T-cell (primary cell): ENCODE measurements at regions not wholly inside any gene's neighbourhood (a gene's known extent, or its start where the extent isn't known, plus 50 kb on each side); places are given as distances from the start of the nearest gene placed in this dataset.

ENCODE experiments used
- ATAC-seq, 4 experiments: fragments of 200-7000 bp in 3 of 4; fragments of 150-1000 bp in 1 of 4; cut with Tn5 transposase; replicated peaks in 1 of 4; 1 replicate in 3 of 4; 2 replicates in 1 of 4; pipeline ENCODE4 v1.10.0; 2021; ENCODE audit warnings: moderate library complexity in 3 of 4, mild to moderate bottlenecking in 2 of 4, moderate number of reproducible peaks in 1 of 4
- CTCF ChIA-PET, 2 donors: fragments of 300-600 bp; sonication (Branson Sonifier 250); formaldehyde crosslinking; loops; one replicate each; lab custom pipeline; 2022; ENCODE audit warnings: antibody characterized with exemption in 2 of 2; lab: Charles Lee
- POLR2A ChIA-PET, 2 donors: fragments of 300-600 bp; sonication (Branson Sonifier 250); formaldehyde crosslinking; loops; one replicate each; lab custom pipeline; 2022; ENCODE audit warnings: antibody characterized with exemption in 2 of 2; lab: Charles Lee
- DNase-seq, 35 experiments: peaks; one replicate each; pipeline versions ENCODE4 v3.0.0 to v3.0.0-alpha.2; 2013 to 2023
- H3K27ac ChIP-seq: one replicate; pipeline ENCODE4 v1.5.1; 2013; ENCODE audit warnings: low read length
- H3K27me3 ChIP-seq, 2 experiments: replicated peaks in 1 of 2; 1 replicate in 1 of 2; 2 replicates in 1 of 2; pipeline versions ENCODE4 v1.6.1 to v1.7.0; 2013; ENCODE audit warnings: low read length in 1 of 2, mixed read lengths in 1 of 2; ENCODE audit not compliant: control insufficient read depth in 2 of 2, insufficient read depth in 2 of 2; ENCODE audit errors: extremely low read depth in 1 of 2
- H3K36me3 ChIP-seq, 2 donors: 1 replicate in 1 of 2; 2 replicates in 1 of 2; pipeline versions ENCODE4 v1.6.1 to v1.7.0; 2013; ENCODE audit warnings: low read length in 1 of 2; ENCODE audit not compliant: control insufficient read depth in 2 of 2, insufficient read depth in 1 of 2; ENCODE audit errors: extremely low read depth in 1 of 2
- H3K4me1 ChIP-seq, 2 experiments: 1 replicate in 1 of 2; 2 replicates in 1 of 2; pipeline versions ENCODE4 v1.6.1 to v1.7.0; 2013; ENCODE audit warnings: low read length in 2 of 2, mixed read lengths in 1 of 2; ENCODE audit not compliant: insufficient read depth in 2 of 2, control insufficient read depth in 1 of 2; ENCODE audit errors: extremely low read depth in 1 of 2
- H3K4me3 ChIP-seq, 2 donors: 1 replicate in 1 of 2; 2 replicates in 1 of 2; pipeline versions ENCODE4 v1.5.1 to v1.7.0; 2013; ENCODE audit warnings: mild to moderate bottlenecking in 2 of 2, low read length in 1 of 2, moderate library complexity in 1 of 2; ENCODE audit not compliant: control insufficient read depth in 1 of 2; ENCODE audit errors: extremely low read depth in 1 of 2
- H3K9me3 ChIP-seq: 2 replicates; pipeline ENCODE4 v1.7.0; 2013
- H3K27ac Mint-ChIP-seq, 2 donors: one replicate each; pipeline ENCODE4 v1.8.0; 2020 to 2021; ENCODE audit warnings: mild to moderate bottlenecking in 2 of 2, mixed read lengths in 2 of 2
- H3K27me3 Mint-ChIP-seq, 2 donors: one replicate each; pipeline ENCODE4 v1.8.0; 2021 to 2022; ENCODE audit warnings: mixed read lengths in 2 of 2
- H3K36me3 Mint-ChIP-seq: one replicate; pipeline ENCODE4 v1.8.0; 2021; ENCODE audit warnings: mixed read lengths
- H3K4me1 Mint-ChIP-seq, 3 donors: one replicate each; pipeline ENCODE4 v1.8.0; 2020 to 2022; ENCODE audit warnings: mixed read lengths in 3 of 3, mild to moderate bottlenecking in 1 of 3
- H3K4me3 Mint-ChIP-seq, 3 donors: one replicate each; pipeline ENCODE4 v1.8.0; 2020 to 2022; ENCODE audit warnings: mild to moderate bottlenecking in 3 of 3, mixed read lengths in 3 of 3, moderate library complexity in 3 of 3
- H3K9me3 Mint-ChIP-seq, 3 donors: one replicate each; pipeline ENCODE4 v1.8.0; 2020 to 2022; ENCODE audit warnings: mixed read lengths in 3 of 3
- WGBS: methylation state at CpG from one replicate; pipeline ENCODE4 v1.1.5; 2013; ENCODE audit warnings: missing lambda C conversion rate; ENCODE audit not compliant: insufficient coverage; 5-methylcytosine and 5-hydroxymethylcytosine counted together

- Mint-ChIP-seq H3K9me3 (peaks cover 0 to 3% (median 0%) of the 10 kb centered on the region in 3 donors), H3K27ac (no peak overlapping the region), H3K4me1 (peaks cover 0 to 1% (median 0%) of the 10 kb centered on the region in 3 donors), H3K36me3 (no peaks in the 10 kb centered on the region), H3K27me3 (peaks cover 10 to 17% of the 10 kb centered on the region in 2 donors), H3K4me3 (no peak overlapping the region)
- H3K27me3 ChIP-seq, result peaks cover 0 to 11% of the 10 kb centered on the region in 2 experiments
- H3K9me3 ChIP-seq, result no peaks in the 10 kb centered on the region
- no peak overlapping the region for H3K4me3 ChIP-seq
- WGBS, result 100% methylated on average over 1 of the region's 6 CpGs
- POLR2A ChIA-PET, result no interaction called here
- ATAC-seq (no peak), DNase-seq (no peak)
- H3K36me3 ChIP-seq, result no peaks in the 10 kb centered on the region
- H3K4me1 ChIP-seq, result no peaks in the 10 kb centered on the region
- no peak overlapping the region for H3K27ac ChIP-seq
- CTCF ChIA-PET, result no interaction called here
These were observed 118.2 kb downstream of the MAP3K21 start for GRCh38 chr1:233445737-233446136.

DNA sequence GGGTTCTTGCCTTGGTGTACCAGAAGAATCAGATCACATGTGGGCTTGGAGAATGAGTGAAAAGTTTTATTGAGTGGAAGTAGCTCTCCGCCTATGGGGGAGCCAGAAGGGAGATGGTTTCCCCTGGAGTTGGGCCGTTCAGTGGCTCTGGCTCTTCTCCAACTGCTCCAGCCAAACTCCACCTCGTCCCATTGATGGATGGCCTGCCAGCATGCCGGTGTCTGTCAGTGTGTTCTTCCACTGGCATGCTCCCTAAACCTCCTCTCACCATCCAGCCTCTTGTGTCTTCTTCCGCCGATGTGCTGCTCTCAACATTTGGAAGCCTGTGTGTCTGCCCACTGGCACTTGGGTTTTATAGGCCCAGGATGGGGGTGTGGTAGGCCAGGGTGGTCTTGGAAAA, 119.4 kb downstream of the MAP3K21 start:
- no peaks in the 10 kb centered on the region for H3K36me3 Mint-ChIP-seq
- no peaks in the 10 kb centered on the region for H3K4me1 Mint-ChIP-seq
- no peak overlapping the region for H3K27ac Mint-ChIP-seq
- Histone ChIP-seq H3K27me3 (peaks cover 0 to 7% of the 10 kb centered on the region in 2 experiments), H3K9me3 (no peaks in the 10 kb centered on the region), H3K4me3 (no peak overlapping the region), H3K36me3 (no peaks in the 10 kb centered on the region), H3K4me1 (no peaks in the 10 kb centered on the region), H3K27ac (no peak overlapping the region)
- peaks cover 7 to 17% of the 10 kb centered on the region in 2 donors for H3K27me3 Mint-ChIP-seq
- peaks cover 0 to 3% (median 0%) of the 10 kb centered on the region in 3 donors for H3K9me3 Mint-ChIP-seq
- DNase-seq (no peak), ATAC-seq (no peak)
- CTCF ChIA-PET, result no interaction called here
- WGBS, result 79% methylated on average over 2 of the region's 6 CpGs
- POLR2A ChIA-PET, result no interaction called here
- H3K4me3 Mint-ChIP-seq, result no peak overlapping the region

DNA sequence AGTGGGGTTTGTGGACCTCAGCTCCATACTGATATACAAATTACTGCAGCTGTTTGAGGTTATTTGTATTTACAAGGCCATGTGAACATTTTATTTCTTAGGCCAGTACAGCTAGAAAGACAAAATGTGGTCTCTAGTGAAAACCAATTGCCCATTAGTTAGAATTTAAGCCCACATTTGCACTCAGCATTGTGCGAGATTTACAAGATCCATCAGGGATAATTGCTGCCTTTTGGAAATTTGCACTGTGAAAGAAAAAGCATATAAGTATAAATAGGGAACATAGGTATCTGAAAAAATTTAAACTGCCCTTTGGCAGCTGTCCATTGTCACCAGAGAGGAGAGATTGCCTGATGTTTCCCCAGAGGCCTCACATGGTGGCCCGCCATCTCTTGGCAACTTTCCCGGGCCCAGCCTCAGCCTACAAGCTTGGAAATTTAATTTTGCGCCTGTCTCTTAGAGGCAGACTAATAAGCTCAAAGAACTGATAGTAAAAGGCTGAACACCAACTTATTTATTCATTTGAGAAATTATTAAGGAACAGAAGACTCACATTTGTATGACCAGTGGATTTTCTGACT, 120.7 kb downstream of the MAP3K21 start:
- Mint-ChIP-seq H3K27ac (no peak overlapping the region), H3K4me3 (no peak overlapping the region), H3K9me3 (peaks cover 0 to 3% (median 0%) of the 10 kb centered on the region in 3 donors), H3K27me3 (peaks cover 3 to 12% of the 10 kb centered on the region in 2 donors), H3K36me3 (no peaks in the 10 kb centered on the region), H3K4me1 (no peaks in the 10 kb centered on the region)
- POLR2A ChIA-PET, result no interaction called here
- H3K27ac ChIP-seq, result no peak overlapping the region
- H3K4me1 ChIP-seq, result no peaks in the 10 kb centered on the region
- H3K9me3 ChIP-seq, result no peaks in the 10 kb centered on the region
- no peaks in the 10 kb centered on the region for H3K36me3 ChIP-seq
- CTCF ChIA-PET, result no interaction called here
- 50% methylated on average over 1 of the region's 4 CpGs for WGBS
- H3K4me3 ChIP-seq, result no peak overlapping the region
- DNase-seq (no peak), ATAC-seq (no peak)
- peaks cover 0 to 7% of the 10 kb centered on the region in 2 experiments for H3K27me3 ChIP-seq

- WGBS, result no CpG with 5 or more reads among the region's 1 CpG
- Mint-ChIP-seq H3K4me3 (no peak overlapping the region), H3K27ac (no peak overlapping the region), H3K4me1 (no peaks in the 10 kb centered on the region), H3K27me3 (peaks cover 10 to 17% of the 10 kb centered on the region in 2 donors), H3K36me3 (no peaks in the 10 kb centered on the region), H3K9me3 (peaks cover 0 to 3% (median 0%) of the 10 kb centered on the region in 3 donors)
- H3K4me1 ChIP-seq, result no peaks in the 10 kb centered on the region
- H3K27me3 ChIP-seq, result peaks cover 0 to 7% of the 10 kb centered on the region in 2 experiments
- DNase-seq (no peak), ATAC-seq (no peak)
- H3K9me3 ChIP-seq, result no peaks in the 10 kb centered on the region
- H3K36me3 ChIP-seq, result no peaks in the 10 kb centered on the region
- ChIA-PET POLR2A (no interaction called here), CTCF (interaction anchor here in 1 of 2 donors (0.6 kb wide), 1 partner anchor 605 kb away, joined by 3 read pairs; no protein-coding TSS in a partner anchor)
- no peak overlapping the region for H3K4me3 ChIP-seq
- H3K27ac ChIP-seq, result no peak overlapping the region
These were observed 125.2 kb downstream of the MAP3K21 start for GRCh38 chr1:233452724-233453123.

DNA sequence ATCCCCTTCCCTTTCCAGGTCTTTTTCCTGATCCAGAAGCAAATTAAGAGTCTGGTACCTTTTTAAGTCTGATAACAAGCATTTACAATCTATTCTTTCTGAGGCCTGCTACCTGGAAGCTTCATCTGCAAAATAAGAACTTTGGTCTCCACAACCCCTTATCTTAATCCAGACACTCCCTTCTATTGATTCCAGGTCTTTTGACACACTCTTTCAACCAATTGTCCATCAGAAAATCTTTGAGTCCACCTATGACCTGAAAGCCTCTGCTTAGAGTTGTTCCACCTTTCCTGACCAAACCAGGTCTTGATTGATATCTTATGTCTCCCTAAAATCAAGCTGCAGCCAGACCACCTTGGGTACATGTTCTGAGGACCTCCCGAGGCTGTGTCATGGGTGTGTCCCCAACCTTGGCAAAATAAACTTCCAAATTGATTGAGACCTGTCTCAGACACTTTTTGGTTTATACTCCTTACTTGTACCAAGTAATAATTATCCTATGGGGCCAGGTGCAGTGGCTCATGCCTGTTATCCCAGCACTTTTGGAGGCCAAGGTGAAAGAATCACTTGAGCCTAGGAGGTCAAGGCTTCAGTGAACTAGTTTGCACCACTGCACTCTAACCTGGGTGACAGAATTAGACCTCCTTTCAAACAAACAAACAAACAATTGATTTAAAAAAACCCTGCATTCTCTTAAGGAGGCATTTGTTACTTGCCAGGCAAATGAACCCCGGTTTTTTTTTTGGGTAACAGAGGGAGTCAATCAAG, 126.1 kb downstream of the MAP3K21 start:
- peaks cover 0 to 3% (median 0%) of the 10 kb centered on the region in 3 donors for H3K9me3 Mint-ChIP-seq
- ChIA-PET CTCF (no interaction called here), POLR2A (no interaction called here)
- no peaks in the 10 kb centered on the region for H3K4me1 ChIP-seq
- H3K4me3 Mint-ChIP-seq, result no peak overlapping the region
- no peaks in the 10 kb centered on the region for H3K36me3 ChIP-seq
- 45% methylated on average over 1 of the region's 2 CpGs for WGBS
- H3K27ac ChIP-seq, result no peak overlapping the region
- H3K4me1 Mint-ChIP-seq, result no peaks in the 10 kb centered on the region
- ATAC-seq (no peak), DNase-seq (no peak)
- no peaks in the 10 kb centered on the region for H3K9me3 ChIP-seq
- H3K4me3 ChIP-seq, result no peak overlapping the region
- peaks cover 10 to 11% of the 10 kb centered on the region in 2 donors for H3K27me3 Mint-ChIP-seq
- H3K36me3 Mint-ChIP-seq, result no peaks in the 10 kb centered on the region
- peaks cover 0 to 7% of the 10 kb centered on the region in 2 experiments for H3K27me3 ChIP-seq
- H3K27ac Mint-ChIP-seq, result no peak overlapping the region

DNA sequence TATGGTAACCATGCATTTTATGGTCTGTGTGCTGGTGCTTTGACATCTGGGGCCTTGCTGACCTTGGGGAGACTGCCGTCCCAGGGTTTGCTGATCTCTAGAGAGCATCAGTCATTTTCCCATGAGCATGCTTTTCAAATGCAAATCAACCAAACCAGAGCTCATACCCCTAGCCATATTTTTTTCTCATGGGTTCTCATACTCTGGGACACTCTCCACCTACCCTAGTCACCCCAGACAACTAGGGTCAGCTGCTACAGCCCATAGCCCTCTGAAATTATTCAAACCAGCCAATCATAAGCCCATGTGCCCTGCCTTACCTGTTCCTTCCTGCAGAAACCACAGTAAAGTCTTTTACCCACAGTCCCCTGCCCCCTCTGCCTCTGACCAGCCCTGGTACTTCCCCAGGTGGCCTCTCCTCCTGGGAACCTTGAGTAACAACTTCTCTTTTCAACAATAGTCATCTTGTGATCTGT, 132.0 kb downstream of the MAP3K21 start:
- DNase-seq (no peak), ATAC-seq (no peak)
- Mint-ChIP-seq H3K4me3 (no peak overlapping the region), H3K27ac (no peak overlapping the region), H3K9me3 (no peaks in the 10 kb centered on the region), H3K4me1 (no peaks in the 10 kb centered on the region), H3K36me3 (no peaks in the 10 kb centered on the region), H3K27me3 (peaks cover 9% of the 10 kb centered on the region in 2 donors)
- Histone ChIP-seq H3K4me1 (no peaks in the 10 kb centered on the region), H3K27ac (no peak overlapping the region), H3K36me3 (no peaks in the 10 kb centered on the region), H3K4me3 (no peak overlapping the region), H3K27me3 (peaks cover 0 to 11% of the 10 kb centered on the region in 2 experiments), H3K9me3 (no peaks in the 10 kb centered on the region)
- POLR2A ChIA-PET, result interaction anchor here in 1 of 2 donors (0.5 kb wide), 1 partner anchor 22 kb away, joined by 3 read pairs; no protein-coding TSS in a partner anchor
- WGBS, result 63% methylated on average over 1 of the region's 1 CpG
- CTCF ChIA-PET, result no interaction called here
